Midbrain (tissue), 1 donor: ENCODE measurements at regions not wholly inside any gene's neighbourhood (a gene's known extent, or its start where the extent isn't known, plus 50 kb on each side); places are given as distances from the start of the nearest gene placed in this dataset.
"Not testable (repeated sequence)": the region's sequence is repeated elsewhere in the genome, so short reads cannot be mapped to it uniquely, and the experiment has no call there.

Experiments
- DNase-seq: peaks from one replicate; lab custom pipeline; 2025; lab: John Stamatoyannopoulos, UW

GRCh38 chr2:41167014-41167413 lies 715.1 kb upstream of the SLC8A1 start:
- DNase-seq: no peak

- no peak for DNase-seq
Observed at GRCh38 chr2:41169744-41170143, 717.9 kb upstream of the SLC8A1 start.

DNA sequence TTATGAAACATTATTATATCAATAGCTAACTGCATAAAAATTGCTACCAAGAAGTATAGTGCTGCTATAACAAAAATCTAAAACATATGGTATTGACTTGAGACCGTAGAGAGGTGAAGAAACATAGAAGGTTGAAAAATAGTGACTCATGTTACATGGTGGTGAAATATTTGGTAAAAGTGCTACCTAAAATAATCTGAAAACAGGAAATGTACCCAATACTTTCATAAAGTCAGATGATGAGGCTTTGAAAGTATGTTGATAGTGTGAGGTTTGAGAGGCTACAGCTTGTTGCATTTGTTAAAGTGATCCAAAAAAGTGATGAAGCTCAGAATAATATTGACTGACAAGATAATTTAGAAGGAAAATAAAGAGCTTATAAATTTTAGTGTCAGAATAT lies 718.7 kb upstream of the SLC8A1 start:
- DNase-seq: no peak

DNA sequence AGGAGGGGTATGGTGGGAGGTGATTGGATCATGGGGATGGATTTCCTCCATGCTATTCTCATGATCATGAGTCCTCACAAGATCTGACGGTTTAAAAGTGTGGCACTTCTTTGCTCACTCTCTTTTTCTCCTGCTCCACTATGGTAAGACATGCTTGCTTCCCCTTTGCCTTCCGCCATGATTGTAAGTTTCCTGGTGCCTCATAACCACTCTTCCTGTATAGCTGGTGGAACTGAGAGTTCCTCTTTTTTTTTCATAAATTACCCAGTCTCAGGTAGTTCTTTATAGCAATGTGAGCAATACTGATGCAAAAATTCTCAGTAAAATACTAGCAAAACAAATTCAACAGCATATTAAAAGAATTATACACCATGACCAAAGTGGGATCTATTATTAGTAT lies 728.5 kb upstream of the SLC8A1 start:
- no peak for DNase-seq

DNA sequence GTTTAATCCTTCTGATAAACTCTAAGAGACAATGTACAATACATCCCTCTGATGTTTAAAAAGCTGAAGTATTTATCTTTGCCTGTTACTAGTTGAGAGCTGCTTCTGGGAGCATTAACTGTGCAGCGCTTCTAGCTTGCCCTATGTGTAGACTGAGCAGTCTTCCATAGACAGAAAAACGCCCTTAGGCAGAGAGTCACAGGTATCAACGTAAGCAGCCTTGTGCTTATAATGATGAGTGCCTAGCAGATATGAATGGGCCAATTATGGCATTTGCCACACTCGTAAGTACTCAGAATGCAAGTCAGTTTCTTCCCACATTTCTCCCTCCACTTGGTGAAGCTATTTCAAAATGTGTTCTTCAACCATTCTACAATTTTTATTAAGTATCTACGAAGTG lies 731.1 kb upstream of the SLC8A1 start:
- DNase-seq: no peak

DNA sequence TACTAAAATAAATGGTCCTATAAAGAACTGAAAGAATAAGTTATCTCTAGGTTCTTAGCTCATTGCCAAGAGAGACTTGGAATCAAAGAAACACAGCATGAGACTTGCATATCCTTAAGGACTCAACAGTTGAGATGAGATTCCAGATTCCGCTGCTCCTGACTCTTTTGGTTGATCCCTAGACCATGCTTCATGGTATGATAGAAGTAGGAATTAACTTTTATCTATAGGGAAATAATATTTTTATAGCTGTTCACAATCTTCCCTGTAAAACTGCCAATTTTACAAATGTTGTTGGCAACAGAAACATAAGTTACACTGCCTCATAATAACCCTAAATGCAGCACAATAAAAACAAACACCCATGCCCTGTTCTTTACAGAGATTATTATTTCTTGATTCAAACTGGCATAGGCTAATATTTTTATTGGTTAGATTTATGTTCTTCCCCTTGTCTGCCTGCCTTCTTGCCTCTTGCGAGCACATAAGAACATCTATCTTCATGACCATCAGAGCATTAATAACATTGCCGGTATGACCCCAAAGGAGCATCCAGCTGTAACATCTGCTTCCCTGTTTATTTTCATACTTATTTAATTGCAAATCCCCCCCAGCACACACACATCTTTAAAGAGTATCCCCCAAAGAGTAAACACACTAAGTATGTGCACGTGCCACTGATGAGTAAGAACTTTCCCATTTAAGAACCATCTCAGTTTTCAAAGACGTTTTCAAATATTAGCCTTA lies 735.7 kb upstream of the SLC8A1 start:
- no peak for DNase-seq

DNA sequence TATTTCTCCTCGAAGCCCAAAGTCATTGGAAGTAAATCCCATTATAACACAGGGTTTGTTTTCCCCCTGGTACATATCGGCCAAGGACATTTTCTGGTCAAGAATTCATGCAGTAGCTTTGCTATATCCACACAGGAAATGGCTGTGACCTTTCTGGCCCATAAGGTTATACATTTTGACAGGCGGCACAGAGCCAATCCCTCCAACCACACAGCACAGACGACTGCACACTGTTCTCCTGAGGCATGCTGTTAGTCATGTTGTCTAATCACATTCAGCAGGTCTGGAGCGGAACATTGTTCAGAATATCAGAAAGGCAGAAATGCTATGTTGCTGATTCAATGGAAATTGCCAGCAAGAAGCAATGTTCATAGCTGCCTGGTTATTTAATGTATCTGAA lies 742.3 kb upstream of the SLC8A1 start:
- no peak for DNase-seq

- no peak for DNase-seq
Observed at GRCh38 chr2:41197781-41198180, 745.9 kb upstream of the SLC8A1 start.

DNA sequence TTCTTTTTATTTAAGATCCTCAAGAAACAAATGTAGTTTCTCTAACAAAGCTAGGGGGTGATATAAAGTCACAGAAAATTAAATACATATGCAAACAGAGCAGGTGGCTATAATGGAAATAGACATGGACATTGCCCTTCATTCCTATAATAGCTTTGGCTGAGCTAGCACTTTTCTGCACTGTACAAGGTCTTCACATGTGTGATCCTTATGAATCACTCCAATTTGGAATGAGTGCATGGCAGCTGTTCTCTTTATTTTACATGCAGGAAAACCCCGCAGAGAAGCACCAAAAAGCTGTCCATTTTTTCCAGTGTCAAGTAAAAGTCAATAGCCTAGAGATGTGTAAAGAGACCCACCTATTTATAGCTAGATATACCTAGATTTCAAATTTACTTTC lies 747.4 kb upstream of the SLC8A1 start:
- no peak for DNase-seq

- DNase-seq: no peak
Observed at GRCh38 chr2:41204315-41204714, 752.4 kb upstream of the SLC8A1 start.

- no peak for DNase-seq
Observed at GRCh38 chr2:41206004-41206403, 754.1 kb upstream of the SLC8A1 start.

DNA sequence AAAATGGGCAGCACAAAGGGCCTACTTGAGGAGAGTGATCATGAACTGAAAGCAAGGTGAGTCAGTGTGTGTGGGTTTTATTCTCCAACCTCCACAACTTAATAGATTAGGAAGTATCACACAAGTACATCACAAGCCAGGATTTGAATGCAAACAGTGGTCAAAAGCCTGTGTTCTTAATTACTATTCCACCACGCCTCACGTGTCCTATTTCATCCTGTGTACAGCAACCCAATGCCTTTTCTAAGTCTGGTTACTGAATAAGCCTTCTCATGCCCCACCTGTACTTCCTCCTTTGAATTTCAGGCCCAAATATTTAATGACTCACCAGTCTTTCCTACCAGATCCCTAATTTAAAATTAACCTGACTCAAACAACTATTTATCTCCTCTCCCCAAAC lies 755.7 kb upstream of the SLC8A1 start:
- DNase-seq: no peak

DNA sequence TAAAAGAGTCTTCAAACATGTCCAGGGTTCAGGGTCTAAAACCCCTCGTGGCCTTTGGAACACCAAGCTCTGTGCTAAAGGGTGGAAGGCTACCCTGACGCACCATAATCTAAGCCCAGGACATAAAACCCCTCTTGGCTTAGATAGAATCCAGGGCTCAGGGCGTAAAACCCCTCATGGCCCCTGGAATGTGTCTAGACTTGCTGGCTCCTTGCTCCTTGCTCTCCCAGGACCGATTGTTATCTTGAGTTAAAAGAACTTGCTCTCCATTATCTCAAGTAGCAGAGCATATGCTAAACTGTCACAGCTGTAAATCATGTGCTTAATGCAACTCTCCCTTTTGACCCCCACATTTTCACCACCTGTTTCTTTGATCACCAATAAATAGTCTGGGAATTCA lies 758.1 kb upstream of the SLC8A1 start:
- DNase-seq: not testable (repeated sequence)

DNA sequence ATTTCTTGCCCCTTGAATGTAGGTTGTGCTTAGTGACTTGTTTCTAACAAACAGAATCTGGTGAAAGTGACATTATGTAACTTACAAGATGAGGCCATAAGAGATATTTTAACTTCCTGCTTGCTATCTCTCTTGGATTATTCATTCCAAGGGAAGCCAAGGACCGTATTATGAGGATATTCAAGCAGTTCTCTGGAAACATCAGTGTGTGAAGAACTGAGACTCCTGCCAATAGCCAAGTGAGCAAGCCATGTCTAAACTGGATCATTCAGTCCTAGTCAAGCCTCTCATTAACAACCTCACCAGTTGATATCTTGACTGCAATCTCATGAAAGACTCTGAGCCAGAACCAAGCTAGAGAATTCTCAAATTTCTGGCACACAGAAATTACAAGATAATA lies 765.1 kb upstream of the SLC8A1 start:
- DNase-seq: no peak

DNA sequence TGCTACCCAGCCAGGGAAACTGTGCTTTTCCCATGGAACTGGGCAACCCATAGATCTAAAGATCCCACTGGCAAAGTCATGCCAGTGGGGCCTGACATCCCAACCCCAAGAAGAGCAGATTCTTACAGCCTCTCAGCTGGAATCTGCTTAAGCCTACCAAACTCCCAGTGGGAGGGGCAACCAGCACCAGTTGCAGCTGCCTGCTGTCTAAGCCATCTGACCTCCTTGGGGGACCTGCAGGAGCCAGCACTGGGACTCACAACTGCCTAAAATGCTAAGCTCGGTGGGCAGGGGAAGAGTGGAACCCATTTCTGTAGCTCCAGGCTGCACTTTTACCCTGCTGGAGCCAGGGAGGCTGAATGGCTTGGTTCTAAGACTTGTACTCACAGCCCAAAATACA lies 770.7 kb upstream of the SLC8A1 start:
- no peak for DNase-seq

DNA sequence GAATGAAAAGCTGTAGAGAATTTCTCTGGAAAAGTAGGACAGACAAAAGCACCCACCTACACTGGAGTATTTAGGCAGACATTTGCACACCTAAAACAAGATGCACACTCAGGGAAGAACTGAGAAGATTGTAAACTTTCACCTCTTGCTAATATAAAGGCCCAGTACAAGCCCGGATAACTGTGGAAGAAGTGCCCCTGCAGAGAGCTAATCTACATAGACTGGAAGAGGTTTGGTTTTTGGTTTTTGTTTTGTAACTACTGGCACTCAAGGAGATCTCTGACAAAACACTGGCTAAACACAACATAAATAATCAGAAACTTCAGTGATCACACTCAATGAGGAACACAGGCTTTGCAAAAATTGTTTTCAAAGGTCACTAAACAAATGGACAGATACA lies 782.2 kb upstream of the SLC8A1 start:
- no peak for DNase-seq

GRCh38 chr2:41241325-41242000 lies 789.6 kb upstream of the SLC8A1 start:
- no peak for DNase-seq

- DNase-seq: no peak
Observed at GRCh38 chr2:41242001-41242331, 790.1 kb upstream of the SLC8A1 start.

DNA sequence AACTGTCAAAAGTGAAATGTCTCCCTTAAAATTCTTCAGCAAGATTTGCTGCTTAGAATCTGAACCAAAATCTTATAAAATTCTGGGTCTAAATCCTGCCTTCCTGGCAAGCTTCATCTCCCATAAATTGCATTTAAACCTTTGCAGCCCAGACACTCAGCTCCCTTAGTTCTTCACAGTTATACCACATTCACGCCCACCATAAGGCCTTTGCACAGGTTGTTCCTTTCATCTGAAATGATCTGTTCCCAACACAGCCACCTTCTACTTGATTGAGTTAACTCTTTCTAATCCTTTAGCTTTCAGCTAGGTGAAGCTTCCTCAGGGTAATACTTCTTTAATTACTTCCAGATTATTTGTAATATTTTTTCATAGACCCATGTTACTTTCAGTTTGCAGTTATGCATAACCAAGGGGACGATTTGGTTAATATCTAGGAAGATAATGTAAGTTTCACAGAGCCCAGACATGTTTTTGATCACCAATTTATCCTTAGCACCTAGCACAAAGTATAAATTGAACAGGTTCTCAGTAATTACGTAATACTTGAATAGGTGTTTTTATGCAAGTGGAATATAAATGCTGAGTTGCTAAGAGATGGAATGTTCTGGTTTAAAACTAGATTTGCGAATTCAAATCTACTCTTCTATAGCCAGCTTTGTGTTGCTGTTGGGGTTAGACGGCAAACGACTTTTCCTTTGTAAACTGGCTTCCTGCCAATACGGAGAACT lies 779.7 kb upstream of the PKDCC start:
- no peak for DNase-seq

DNA sequence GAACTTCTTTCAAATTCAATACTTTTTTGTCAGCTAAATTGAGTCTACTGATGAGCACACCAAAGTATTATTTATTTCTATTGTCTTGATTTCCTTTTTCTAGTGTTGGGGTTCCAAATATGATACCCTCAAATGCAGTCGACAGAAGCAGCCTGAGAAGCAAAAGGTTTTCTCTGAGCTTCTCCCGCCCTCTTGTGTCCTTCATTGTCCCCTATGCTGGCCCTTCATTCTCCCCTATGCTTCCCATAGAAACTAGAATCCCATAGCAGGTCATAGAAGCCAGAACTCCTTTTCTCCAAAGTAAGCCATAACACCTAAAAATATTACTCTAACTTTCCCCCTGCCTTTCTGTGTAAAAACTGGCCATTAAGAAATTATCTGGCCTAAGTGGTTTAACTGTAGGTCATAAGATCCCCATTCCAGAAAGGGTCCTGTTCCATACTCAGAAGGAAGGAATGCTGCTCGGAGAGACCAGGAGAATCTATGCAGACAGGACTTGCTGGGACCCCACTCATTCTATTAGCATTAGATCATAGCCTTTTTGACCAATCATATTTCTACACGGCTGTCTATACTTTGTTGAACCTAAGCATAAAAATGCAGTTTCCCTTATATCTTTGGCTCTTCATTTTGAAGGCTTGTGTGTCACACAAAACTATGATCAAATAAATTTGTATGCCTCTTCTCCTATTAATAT lies 764.6 kb upstream of the PKDCC start:
- DNase-seq: no peak

DNA sequence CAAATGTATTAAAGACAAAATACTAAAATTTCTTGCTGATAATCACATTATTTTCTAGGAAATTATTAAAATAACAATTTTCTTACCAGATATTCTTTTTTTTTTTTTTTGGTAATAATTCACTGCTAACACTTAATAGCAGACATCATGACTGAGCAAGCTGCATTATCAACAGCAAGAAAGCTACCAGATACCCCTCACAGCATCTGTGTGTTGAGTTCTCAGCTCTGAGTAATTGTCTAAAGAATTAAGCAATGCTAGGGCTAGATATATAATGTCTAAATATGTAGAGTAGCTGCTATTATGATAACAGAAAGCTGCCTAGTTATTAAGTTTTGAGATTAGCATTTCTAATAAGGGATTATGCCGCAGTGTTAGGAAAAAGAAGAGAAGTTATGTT lies 754.3 kb upstream of the PKDCC start:
- no peak for DNase-seq

DNA sequence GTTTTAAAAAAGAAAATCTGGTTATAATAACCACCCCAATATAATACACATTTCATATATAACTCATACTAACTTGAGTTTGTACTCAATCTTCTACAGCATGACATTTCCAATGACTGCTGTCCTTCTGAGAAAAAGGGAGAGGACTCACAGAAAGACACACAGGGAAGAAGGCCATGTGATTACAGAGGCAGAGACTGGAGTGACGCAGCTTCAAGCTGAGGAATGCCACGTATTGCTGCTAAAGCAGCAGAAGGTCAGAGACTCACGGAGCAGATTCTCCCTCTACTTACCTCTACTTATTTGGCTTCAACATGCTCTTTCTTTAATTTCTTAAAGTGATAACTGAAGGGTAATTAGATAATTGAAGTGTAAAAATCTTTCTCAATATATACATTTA lies 753.5 kb upstream of the PKDCC start:
- DNase-seq: no peak

DNA sequence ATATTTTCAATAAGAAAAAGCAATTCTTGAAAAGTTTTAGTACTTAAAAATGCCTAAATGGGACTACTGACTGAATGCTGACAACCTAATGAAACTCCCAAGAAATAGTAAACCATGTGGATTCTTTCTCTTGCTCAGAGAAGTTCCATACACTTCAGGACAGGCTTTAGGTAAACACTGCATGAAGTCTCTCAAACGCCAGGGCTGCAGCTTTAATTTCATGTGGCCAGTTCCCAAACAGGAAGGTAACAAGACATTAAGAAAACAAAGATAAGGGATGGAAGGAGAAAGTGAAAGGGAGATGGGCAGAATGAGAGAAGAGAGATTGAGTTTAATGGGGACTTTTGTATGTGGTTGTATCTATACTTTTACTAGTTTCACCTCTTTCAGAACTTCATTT lies 734.7 kb upstream of the PKDCC start:
- DNase-seq: no peak
